NCI-H1105 (cell line): ENCODE measurements at regions not wholly inside any gene's neighbourhood (a gene's known extent, or its start where the extent isn't known, plus 50 kb on each side); places are given as distances from the start of the nearest gene placed in this dataset.

Experiments
- DNase-seq: peaks from one replicate; lab custom pipeline; 2025; lab: John Stamatoyannopoulos, UW

DNA sequence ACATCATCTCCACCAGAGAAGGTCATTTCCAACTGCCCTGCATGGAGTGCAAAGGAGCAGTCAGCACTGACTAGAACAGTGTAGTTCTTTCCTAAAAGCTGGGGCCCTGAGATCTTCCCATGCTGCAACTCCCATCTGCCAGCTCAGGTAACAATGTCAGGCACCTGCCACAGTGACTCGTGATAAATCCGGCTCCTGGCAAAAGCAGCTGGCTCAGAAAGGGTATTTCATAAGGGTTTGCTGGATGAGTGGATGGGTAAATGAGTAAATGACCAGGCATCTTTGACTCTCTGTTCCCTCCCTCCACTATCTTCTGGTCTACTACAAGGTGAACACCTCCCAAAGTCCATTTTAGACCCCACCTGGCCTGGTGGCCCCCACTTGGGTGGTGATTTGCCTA lies 403.6 kb downstream of the NXPE2 start:
- DNase-seq: peak; percentile 69

DNA sequence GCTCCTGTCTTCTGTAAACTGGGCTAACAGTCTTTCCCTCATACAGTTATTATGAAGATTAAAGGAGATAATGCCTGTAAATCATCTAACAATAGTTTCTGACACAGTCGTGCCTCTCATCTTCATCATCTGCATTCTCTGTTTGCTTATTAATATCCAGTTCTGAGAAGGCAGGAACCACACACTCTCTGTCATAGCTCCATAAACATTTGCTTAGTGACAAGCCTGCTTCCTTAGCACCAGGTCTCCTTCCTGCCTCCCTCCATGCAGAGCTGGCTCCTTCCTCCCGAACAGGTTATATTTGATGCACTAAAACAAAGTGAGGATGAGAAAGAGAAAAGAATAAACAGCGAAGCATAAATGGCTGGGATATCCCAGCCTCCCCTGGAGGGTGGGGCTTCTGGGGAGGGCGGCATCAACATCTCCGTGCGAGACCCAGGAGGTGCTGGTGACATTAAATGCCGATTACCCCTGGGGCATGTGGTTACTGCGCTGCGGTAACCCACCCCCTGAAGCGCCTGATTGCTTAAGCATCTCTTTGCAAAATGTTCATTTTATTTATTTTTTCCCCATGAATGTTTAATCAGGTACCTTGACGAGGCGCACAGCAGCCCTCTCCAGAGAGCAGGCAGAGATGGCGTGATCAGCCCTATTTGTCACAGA lies 404.9 kb downstream of the NXPE2 start:
- no peak for DNase-seq

DNA sequence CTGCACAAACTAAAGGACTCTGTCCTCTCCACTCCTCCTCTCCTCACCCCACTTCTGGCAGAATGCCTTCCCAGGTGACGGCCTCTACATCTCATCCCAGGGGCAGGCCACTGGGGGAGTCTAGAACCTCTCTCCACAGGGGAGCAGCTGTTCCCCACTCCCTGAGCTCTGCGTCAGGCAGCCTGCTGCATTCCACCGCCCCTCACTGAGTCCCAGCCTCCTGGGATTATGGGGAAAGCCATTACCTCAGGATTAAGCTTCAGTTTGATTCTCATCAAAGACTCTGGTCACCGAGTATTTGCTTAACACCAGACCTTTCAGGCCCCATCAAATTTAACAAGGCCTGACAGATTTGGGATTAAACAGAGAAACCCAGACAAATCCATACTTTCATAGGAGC lies 405.9 kb downstream of the NXPE2 start:
- DNase-seq: no peak

DNA sequence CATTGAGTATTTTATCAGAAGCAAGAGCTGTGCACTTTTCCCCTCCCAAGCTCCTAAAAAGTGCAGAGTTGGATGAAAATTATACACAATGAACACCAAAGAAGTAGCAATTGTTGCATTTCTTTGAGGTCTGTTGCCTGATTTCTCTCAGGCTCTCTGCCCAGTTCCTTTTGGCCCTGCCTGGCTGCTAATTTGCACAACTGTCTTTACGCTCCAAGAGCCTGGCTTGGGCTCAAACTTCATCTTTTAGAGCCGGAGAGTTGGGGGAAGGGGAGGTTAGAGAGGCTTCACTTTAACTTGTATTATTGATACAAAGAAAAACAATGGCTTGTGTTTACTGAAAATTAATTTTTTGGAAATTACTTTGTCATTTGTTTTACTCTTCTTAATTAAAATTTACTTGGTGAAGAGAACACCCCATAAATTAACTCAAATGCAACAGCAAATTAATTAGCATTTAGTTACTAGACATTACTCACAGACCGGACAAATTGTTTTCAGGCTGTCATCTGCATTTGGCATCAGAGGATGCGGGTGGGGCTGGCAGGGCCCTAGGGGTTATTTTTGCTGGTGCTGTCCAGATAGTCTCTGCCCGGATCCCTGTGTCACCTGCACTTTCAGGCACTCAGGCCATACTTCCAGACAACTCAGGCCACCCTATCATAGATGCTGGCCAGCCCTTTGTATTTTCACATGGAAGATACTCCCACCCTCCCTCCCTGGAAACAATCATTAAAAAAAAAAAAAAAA lies 407.3 kb downstream of the NXPE2 start:
- no peak for DNase-seq

DNA sequence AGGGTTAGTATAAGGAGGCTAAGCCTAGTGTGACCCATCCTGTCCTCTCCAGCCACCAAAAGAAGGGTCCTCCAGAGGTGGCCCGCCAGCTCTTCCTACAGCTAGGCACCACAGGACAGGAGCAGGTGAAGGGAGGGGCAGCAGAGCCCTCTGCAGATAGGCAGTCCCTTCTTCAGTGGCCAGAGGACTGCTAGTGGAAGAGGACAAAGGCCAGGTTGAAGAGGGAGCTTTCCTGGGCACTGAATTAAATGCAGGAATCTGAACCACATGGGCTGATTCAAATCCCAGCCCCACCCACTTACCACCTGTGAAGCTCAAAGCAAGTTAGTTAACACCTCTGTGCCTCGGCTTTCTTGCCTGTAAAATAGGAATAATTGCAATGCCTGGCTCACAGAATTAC lies 409.5 kb downstream of the NXPE2 start:
- no peak for DNase-seq

DNA sequence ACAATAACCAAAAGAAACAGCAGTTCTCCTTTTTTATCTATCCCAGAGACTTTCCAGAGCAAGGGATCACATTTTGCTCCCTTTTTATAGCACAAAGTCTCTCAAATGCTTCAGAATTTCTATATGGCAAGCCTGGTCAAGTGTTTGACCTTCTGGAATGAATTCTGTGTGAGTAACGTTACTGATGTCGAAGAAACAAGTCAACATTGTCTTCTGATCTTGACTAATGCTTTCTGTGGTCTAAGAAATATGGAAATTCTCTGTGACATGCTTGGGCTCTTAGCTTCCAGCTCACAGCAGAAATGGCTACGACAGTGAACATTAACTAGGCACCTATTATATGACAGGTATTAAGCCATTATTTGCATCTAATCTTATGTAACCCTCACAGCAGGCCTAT lies 411.7 kb downstream of the CADM1 start:
- no peak for DNase-seq

DNA sequence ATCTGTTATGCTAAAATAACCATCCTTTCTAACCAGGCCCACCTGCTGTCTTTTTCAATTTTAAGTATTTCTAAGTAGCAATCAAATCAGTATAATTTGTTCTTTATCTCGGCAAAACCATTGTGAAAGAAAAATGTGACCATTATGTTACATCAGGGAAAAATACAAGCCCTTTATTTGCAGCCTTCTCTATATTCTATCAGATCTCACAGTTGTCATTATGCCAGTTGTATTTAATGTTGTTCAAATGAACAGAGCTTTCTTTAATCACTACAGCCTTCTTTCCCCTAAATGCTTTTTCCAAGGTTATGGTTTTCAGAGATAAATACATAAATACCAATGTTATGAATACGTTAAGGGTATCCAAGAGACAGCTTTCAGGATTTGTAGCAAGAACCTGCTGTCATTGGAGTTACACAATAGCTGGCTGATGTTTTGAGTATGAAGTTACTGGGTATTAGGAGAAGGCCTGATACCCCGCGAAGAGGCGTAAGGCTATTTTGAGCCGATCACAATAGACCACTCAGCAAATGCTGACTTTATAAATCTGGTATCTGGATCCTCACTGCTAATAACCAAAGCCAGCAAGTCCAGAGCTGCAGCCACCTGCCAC lies 406.3 kb downstream of the CADM1 start:
- no peak for DNase-seq

DNA sequence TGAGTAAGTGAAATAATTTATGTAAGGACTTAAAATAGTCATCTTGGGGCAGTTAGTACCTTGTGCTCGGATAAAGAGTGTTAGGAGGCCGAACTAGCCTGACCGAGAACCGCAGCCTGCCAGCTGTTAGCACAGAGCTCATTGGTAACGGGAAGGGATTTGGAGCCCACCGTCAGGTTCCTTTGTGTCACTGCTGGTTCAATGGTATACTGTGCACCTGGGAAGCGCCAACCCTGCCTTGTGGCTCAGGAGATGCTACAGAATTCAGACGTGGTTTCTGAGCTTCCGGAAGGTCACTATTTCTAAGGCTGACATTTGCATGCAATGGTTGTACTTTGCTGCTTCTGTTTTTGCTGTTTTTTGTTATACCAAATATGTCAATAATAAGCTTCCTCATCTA lies 403.5 kb downstream of the CADM1 start:
- no peak for DNase-seq

DNA sequence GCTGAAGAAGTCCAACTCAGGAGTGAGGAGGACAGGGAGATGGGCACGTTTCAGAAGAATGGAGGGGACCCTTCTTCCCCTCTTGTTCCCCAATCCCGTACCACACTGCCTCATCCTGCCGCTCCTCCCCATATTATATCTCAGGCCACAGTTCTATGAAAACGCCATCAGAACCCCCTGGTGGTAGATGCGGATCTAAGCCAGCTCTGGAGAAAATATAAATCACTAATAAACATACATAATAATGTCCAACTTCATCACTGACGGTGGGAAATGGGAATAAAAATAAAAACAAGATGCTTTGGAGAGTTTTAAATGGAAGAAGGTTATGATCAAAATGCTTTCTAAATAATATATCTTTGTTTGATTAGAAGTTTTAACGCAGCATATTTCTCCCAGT lies 400.3 kb downstream of the CADM1 start:
- no peak for DNase-seq

DNA sequence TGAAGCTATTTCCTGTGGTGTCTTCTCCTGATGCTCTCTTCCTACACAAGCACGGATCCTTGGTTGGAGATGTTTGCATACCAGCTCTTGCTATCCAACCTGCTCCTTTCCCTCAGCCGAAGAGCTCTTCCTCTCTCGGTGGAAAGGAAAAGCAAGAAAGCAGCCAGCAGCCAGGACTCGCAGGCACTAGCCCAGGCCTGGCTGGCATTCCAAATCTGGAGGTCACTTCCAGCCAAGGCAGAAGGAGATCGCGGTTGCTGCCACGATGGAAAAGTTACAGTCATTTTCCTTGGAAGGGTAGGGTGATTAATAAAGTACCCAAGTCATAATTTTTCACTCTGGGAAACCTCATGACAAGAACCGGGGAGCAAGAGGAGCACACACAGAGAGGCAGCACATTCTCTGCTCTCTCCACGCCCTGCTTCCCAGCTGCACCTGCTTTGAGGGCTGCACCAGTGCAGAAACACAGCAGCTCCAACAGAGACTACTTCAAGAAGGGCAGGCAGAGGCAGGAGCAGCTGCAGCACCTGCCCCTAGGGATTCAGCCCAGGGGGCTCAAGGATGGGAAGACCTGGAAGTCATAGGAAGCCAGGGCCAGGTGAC lies 399.3 kb downstream of the CADM1 start:
- DNase-seq: no peak

DNA sequence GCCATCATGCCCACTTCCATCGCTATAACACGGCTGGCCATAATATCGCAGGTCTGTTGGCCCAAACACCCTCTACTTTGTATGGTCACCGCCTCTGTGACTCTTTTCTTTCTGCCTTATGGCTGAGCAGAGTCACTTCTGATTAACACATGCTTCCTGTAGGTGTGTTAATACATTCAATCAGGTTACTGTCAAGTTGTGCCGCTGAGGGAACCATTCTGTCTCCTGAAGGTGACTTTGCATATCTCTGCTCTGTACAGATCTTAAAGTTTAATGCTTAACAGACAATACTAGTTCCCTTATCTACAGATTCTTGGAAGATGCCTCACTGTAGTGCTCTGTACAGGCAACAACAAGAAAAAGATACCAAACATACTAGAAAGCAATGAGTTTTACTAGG lies 393.1 kb downstream of the CADM1 start:
- DNase-seq: no peak

DNA sequence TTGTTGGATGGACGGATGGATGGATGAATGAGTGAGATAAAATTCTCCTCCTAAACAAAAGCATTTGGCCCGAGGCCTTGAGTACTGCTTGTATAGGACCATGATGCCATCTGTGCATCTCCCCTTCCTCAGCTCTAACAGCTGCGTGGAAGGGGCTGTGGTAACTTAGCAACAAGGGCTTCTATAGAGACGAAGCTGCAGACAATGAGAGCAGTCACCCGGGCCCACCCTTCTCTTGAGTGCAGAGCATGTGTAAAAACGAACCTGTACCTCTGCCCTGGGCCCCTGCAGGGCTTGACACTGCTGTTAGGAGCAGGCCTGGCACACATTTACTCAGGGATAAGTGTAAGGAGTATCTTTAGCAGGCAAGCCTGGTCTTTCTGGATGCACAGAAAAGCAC lies 391.5 kb downstream of the CADM1 start:
- no peak for DNase-seq

DNA sequence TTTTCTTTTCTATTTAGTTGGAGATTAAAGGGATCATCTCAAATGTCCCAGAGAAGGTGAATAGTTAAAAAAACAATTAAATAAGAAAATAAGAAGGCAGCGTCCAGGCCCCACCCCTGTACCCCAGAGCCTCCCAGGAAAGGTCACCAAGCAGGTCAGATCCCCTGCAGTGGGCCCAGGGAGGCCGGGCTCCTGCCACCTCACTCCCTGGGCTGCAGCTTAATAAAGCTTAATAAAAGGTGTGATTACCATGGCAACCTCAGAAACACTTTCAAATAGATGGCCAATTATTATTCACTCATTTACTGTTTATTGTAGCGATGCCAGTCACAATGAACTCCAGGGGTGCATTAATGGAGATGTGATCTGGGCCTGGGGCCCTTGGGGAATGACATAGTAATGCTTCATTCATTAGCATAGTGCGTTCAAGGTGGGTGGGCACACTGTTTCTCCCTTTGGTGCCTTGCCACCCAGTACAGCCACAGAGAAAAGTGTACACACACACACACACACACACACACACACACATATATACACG lies 386.2 kb downstream of the CADM1 start:
- DNase-seq: no peak

DNA sequence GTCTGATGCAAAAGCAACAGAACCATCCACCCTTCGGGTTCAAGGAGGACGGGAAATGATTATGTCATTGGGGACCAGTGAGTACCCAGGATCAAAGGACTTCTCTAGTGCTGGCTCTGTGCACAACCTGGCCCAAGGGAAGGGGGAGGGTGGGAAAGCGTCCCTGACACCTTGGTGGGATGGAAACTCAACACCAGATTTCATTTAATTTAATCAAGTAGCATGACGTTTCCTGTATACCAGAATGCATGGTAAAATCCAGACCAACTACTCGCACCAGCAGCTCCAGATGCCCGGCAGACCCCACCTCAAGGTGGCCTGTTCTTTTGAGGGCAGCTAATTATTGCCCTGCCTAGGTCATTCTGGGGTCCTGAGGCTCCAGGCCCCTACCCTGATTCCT lies 385.1 kb downstream of the CADM1 start:
- no peak for DNase-seq
